ENCODE measurements at regions not wholly inside any gene's neighbourhood (a gene's known extent, or its start where the extent isn't known, plus 50 kb on each side); places are given as distances from the start of the nearest gene placed in this dataset.

GRCh38 chr2:126776692-126777619 lies 121.0 kb downstream of the GYPC start:
- H3K4me1 ChIP-seq, result 0 out of 3 replicates have a peak, but pooled peaks cover 3% of the 10 kb centered on the region
- ChIA-PET POLR2A (no interaction called here), CTCF (interaction anchor here (0.6 to 1.5 kb wide), 19 partner anchors 8 to 1982 kb away, joined by 3 to 6 read pairs (median 3); no protein-coding TSS in a partner anchor)
- DNase-seq (ENCODE audit: low read depth in 1 of 2, low spot score in 1 of 2) (peak; percentile 49 to 69), ATAC-seq (peak; percentile 82 to 94), FAIRE-seq (no peak)
- peak overlapping the region; percentile 51 for H3K4me3 ChIP-seq
- under 1% methylated on average over 41 of the region's 68 CpGs for WGBS (ENCODE audit: missing lambda C conversion rate)
- no peaks in the 10 kb centered on the region for H3K9me3 ChIP-seq
- TF ChIP-seq RNF2 (IDR thresholded peaks at IDR 0.05; ENCODE audit: borderline replicate concordance, low read depth), result 0 out of 2 replicates have a peak, but pooled peaks have one; percentile 58
- no peak for TF ChIP-seq ZC3H11A (IDR thresholded peaks at IDR 0.05)
- TF ChIP-seq FOSB (CRISPR knock-in tag; IDR thresholded peaks at IDR 0.05), result no peak
- TF ChIP-seq EHF (CRISPR knock-in tag; IDR thresholded peaks at IDR 0.05), result no peak
- peak; percentile 86 for TF ChIP-seq SMC3 (IDR thresholded peaks at IDR 0.05)
- TF ChIP-seq MAX (IDR thresholded peaks at IDR 0.05), result peak; percentile 36; the same call in 1 of the 2 replicates
- TF ChIP-seq RARB (CRISPR knock-in tag; IDR thresholded peaks at IDR 0.05), result no peak
- no peak for TF ChIP-seq KDM5A (IDR thresholded peaks at IDR 0.05)
- peak; percentile 93 to 98 for TF ChIP-seq RAD21 (conservative IDR thresholded peaks at IDR 0.05 in 1 of 2, IDR thresholded peaks at IDR 0.05 in 1 of 2)
- peak; percentile 90 for TF ChIP-seq CTCF (IDR thresholded peaks at IDR 0.05)
- peak overlapping the region; percentile 99 for H3K4me2 ChIP-seq
- peak overlapping the region; percentile 22 to 71; a peak in 5 of 6 replicates for H3K27ac ChIP-seq

- TF ChIP-seq RARB (CRISPR knock-in tag; IDR thresholded peaks at IDR 0.05) (no peak), KDM5A (IDR thresholded peaks at IDR 0.05) (no peak), CHD4 (IDR thresholded peaks at IDR 0.05; ENCODE audit: borderline replicate concordance) (no peak), PHF8 (IDR thresholded peaks at IDR 0.05; ENCODE audit: borderline replicate concordance, low read depth) (no peak), MAFK (IDR thresholded peaks at IDR 0.05; ENCODE audit: partially characterized antibody) (no peak), BCL3 (IDR thresholded peaks at IDR 0.05) (no peak), ZNF302 (CRISPR knock-in tag; IDR thresholded peaks at IDR 0.05) (no peak), CBX8 (IDR thresholded peaks at IDR 0.05) (no peak), RNF2 (IDR thresholded peaks at IDR 0.05; ENCODE audit: borderline replicate concordance, low read depth) (no peak), BHLHE40 (IDR thresholded peaks at IDR 0.05; ENCODE audit: low read depth, low read length) (no peak), RFX5 (IDR thresholded peaks at IDR 0.05) (no peak), ZC3H11A (IDR thresholded peaks at IDR 0.05) (no peak), ELK1 (IDR thresholded peaks at IDR 0.05; ENCODE audit: low read depth, low read length) (no peak), RAD21 (conservative IDR thresholded peaks at IDR 0.05 in 1 of 2, IDR thresholded peaks at IDR 0.05 in 1 of 2) (no peak; a peak in 1 of 5 replicates)
- ATAC-seq (peak in 1 of 2 experiments; percentile 18; a peak in 3 of 6 replicates), FAIRE-seq (no peak), DNase-seq (ENCODE audit: low read depth in 1 of 2, low spot score in 1 of 2) (no peak)
- H3K4me2 ChIP-seq, result peak overlapping the region; percentile 99
- WGBS (ENCODE audit: missing lambda C conversion rate), result 1% methylated on average over 3 of the region's 3 CpGs
- H3K4me3 ChIP-seq, result no peak overlapping the region
- H3K4me1 ChIP-seq, result 0 out of 3 replicates have a peak, but pooled peaks cover 3% of the 10 kb centered on the region
- H3K9me3 ChIP-seq, result no peaks in the 10 kb centered on the region
- CTCF ChIA-PET, result interaction anchor here (0.6 to 1.5 kb wide), 12 partner anchors 9 to 1983 kb away, joined by 3 to 5 read pairs (median 3); no protein-coding TSS in a partner anchor
- no peak overlapping the region for H3K27ac ChIP-seq
- POLR2A ChIA-PET, result interaction anchor here (0.7 kb wide), 1 partner anchor 194 kb away, joined by 5 read pairs; no protein-coding TSS in a partner anchor
These were observed 121.1 kb upstream of the TEX51 start for GRCh38 chr2:126777620-126777978.
